Activated T-cell treated with anti-CD3 and anti-CD28 coated beads, Interleukin-2, amount 50 U/mL, for 24 hours (primary cell): ENCODE measurements at regions not wholly inside any gene's neighbourhood (a gene's known extent, or its start where the extent isn't known, plus 50 kb on each side); places are given as distances from the start of the nearest gene placed in this dataset.

Source experiments
- DNase-seq: peaks from one replicate; pipeline ENCODE4 v3.0.0-alpha.2; 2020
- H3K27ac Mint-ChIP-seq: 2 replicates; pipeline ENCODE4 v1.8.0; 2020; ENCODE audit warnings: mild to moderate bottlenecking, mixed read lengths
- H3K27me3 Mint-ChIP-seq: 2 replicates; pipeline ENCODE4 v1.8.0; 2020; ENCODE audit warnings: mixed read lengths
- H3K36me3 Mint-ChIP-seq: 2 replicates; pipeline ENCODE4 v1.8.0; 2020; ENCODE audit warnings: low read depth, mixed read lengths
- H3K4me1 Mint-ChIP-seq: 2 replicates; pipeline ENCODE4 v1.8.0; 2020; ENCODE audit warnings: low read depth, mixed read lengths
- H3K4me3 Mint-ChIP-seq: 2 replicates; pipeline ENCODE4 v1.8.0; 2020; ENCODE audit warnings: mild to moderate bottlenecking, moderate library complexity, mixed read lengths
- H3K9me3 Mint-ChIP-seq: 2 replicates; pipeline ENCODE4 v1.8.0; 2020; ENCODE audit warnings: mixed read lengths

GRCh38 chr13:50450279-50450678 lies 393.2 kb downstream of the DLEU7 start:
- no peak for DNase-seq
- H3K4me1 Mint-ChIP-seq: peaks cover 11% of the 10 kb centered on the region
- H3K27me3 Mint-ChIP-seq: no peaks in the 10 kb centered on the region
- no peaks in the 10 kb centered on the region for H3K36me3 Mint-ChIP-seq
- H3K27ac Mint-ChIP-seq: no peak overlapping the region
- H3K9me3 Mint-ChIP-seq: no peaks in the 10 kb centered on the region
- no peak overlapping the region for H3K4me3 Mint-ChIP-seq

- DNase-seq: no peak
- no peak overlapping the region for H3K27ac Mint-ChIP-seq
- H3K36me3 Mint-ChIP-seq: no peaks in the 10 kb centered on the region
- H3K4me1 Mint-ChIP-seq: peaks cover 11% of the 10 kb centered on the region
- H3K9me3 Mint-ChIP-seq: no peaks in the 10 kb centered on the region
- no peaks in the 10 kb centered on the region for H3K27me3 Mint-ChIP-seq
- no peak overlapping the region for H3K4me3 Mint-ChIP-seq
These were observed 391.9 kb downstream of the DLEU7 start for GRCh38 chr13:50451609-50452008.

GRCh38 chr13:50452028-50452427 lies 391.5 kb downstream of the DLEU7 start:
- DNase-seq: no peak
- no peaks in the 10 kb centered on the region for H3K27me3 Mint-ChIP-seq
- no peaks in the 10 kb centered on the region for H3K9me3 Mint-ChIP-seq
- no peak overlapping the region for H3K27ac Mint-ChIP-seq
- no peaks in the 10 kb centered on the region for H3K36me3 Mint-ChIP-seq
- H3K4me1 Mint-ChIP-seq: peaks cover 11% of the 10 kb centered on the region
- H3K4me3 Mint-ChIP-seq: no peak overlapping the region

GRCh38 chr13:50452756-50453155 lies 390.7 kb downstream of the DLEU7 start:
- H3K36me3 Mint-ChIP-seq: no peaks in the 10 kb centered on the region
- no peaks in the 10 kb centered on the region for H3K9me3 Mint-ChIP-seq
- no peak overlapping the region for H3K27ac Mint-ChIP-seq
- H3K27me3 Mint-ChIP-seq: no peaks in the 10 kb centered on the region
- H3K4me3 Mint-ChIP-seq: no peak overlapping the region
- DNase-seq: no peak
- H3K4me1 Mint-ChIP-seq: peaks cover 11% of the 10 kb centered on the region

GRCh38 chr13:50453188-50453587 lies 390.3 kb downstream of the DLEU7 start:
- Mint-ChIP-seq H3K27me3 (no peaks in the 10 kb centered on the region), H3K27ac (no peak overlapping the region), H3K9me3 (no peaks in the 10 kb centered on the region), H3K36me3 (no peaks in the 10 kb centered on the region), H3K4me1 (peaks cover 11% of the 10 kb centered on the region), H3K4me3 (no peak overlapping the region)
- DNase-seq: no peak

- no peaks in the 10 kb centered on the region for H3K9me3 Mint-ChIP-seq
- no peaks in the 10 kb centered on the region for H3K27me3 Mint-ChIP-seq
- no peak for DNase-seq
These were observed 387.4 kb downstream of the DLEU7 start for GRCh38 chr13:50456111-50456510.

GRCh38 chr13:50457415-50458393 lies 385.8 kb downstream of the DLEU7 start:
- no peak overlapping the region for H3K4me3 Mint-ChIP-seq
- DNase-seq: no peak
- no peaks in the 10 kb centered on the region for H3K9me3 Mint-ChIP-seq
- peaks cover 1% of the 10 kb centered on the region for H3K4me1 Mint-ChIP-seq
- H3K27ac Mint-ChIP-seq: no peak overlapping the region
- H3K27me3 Mint-ChIP-seq: no peaks in the 10 kb centered on the region
- H3K36me3 Mint-ChIP-seq: no peaks in the 10 kb centered on the region

More at GRCh38 chr13:50456111-50456510, 387.4 kb downstream of the DLEU7 start:
- H3K4me3 Mint-ChIP-seq: no peak overlapping the region
- H3K36me3 Mint-ChIP-seq: no peaks in the 10 kb centered on the region
- peaks cover 3% of the 10 kb centered on the region for H3K4me1 Mint-ChIP-seq
- H3K27ac Mint-ChIP-seq: no peak overlapping the region

- H3K4me1 Mint-ChIP-seq: peaks cover 1% of the 10 kb centered on the region
- H3K9me3 Mint-ChIP-seq: no peaks in the 10 kb centered on the region
- H3K36me3 Mint-ChIP-seq: no peaks in the 10 kb centered on the region
- DNase-seq: no peak
- no peak overlapping the region for H3K4me3 Mint-ChIP-seq
- no peaks in the 10 kb centered on the region for H3K27me3 Mint-ChIP-seq
- no peak overlapping the region for H3K27ac Mint-ChIP-seq
These were observed 384.4 kb downstream of the DLEU7 start for GRCh38 chr13:50459046-50459445.

GRCh38 chr13:50459658-50460057 lies 383.8 kb downstream of the DLEU7 start:
- Mint-ChIP-seq H3K4me1 (peaks cover 1% of the 10 kb centered on the region), H3K9me3 (no peaks in the 10 kb centered on the region), H3K4me3 (no peak overlapping the region), H3K27me3 (no peaks in the 10 kb centered on the region), H3K36me3 (no peaks in the 10 kb centered on the region), H3K27ac (no peak overlapping the region)
- DNase-seq: no peak

- DNase-seq: no peak
- Mint-ChIP-seq H3K36me3 (no peaks in the 10 kb centered on the region), H3K9me3 (no peaks in the 10 kb centered on the region)
These were observed 383.1 kb downstream of the DLEU7 start for GRCh38 chr13:50460358-50460757.

GRCh38 chr13:50461189-50461588 lies 382.3 kb downstream of the DLEU7 start:
- Mint-ChIP-seq H3K9me3 (no peaks in the 10 kb centered on the region), H3K27me3 (peaks cover 3% of the 10 kb centered on the region), H3K36me3 (no peaks in the 10 kb centered on the region), H3K4me1 (peaks cover 1% of the 10 kb centered on the region), H3K4me3 (no peak overlapping the region), H3K27ac (no peak overlapping the region)
- no peak for DNase-seq

More at GRCh38 chr13:50460358-50460757, 383.1 kb downstream of the DLEU7 start:
- Mint-ChIP-seq H3K27me3 (no peaks in the 10 kb centered on the region), H3K4me1 (peaks cover 1% of the 10 kb centered on the region), H3K27ac (no peak overlapping the region), H3K4me3 (no peak overlapping the region)

- Mint-ChIP-seq H3K27me3 (peaks cover 5% of the 10 kb centered on the region), H3K36me3 (no peaks in the 10 kb centered on the region), H3K4me1 (peaks cover 1% of the 10 kb centered on the region), H3K27ac (no peak overlapping the region), H3K9me3 (no peaks in the 10 kb centered on the region), H3K4me3 (no peak overlapping the region)
- no peak for DNase-seq
These were observed 379.8 kb downstream of the DLEU7 start for GRCh38 chr13:50463719-50464118.

- DNase-seq: no peak
- Mint-ChIP-seq H3K36me3 (no peaks in the 10 kb centered on the region), H3K4me3 (no peak overlapping the region), H3K27me3 (peaks cover 6% of the 10 kb centered on the region), H3K4me1 (peaks cover 1% of the 10 kb centered on the region), H3K27ac (no peak overlapping the region), H3K9me3 (no peaks in the 10 kb centered on the region)
These were observed 378.9 kb downstream of the DLEU7 start for GRCh38 chr13:50464349-50465251.

- Mint-ChIP-seq H3K27me3 (peaks cover 6% of the 10 kb centered on the region), H3K4me3 (no peak overlapping the region), H3K9me3 (no peaks in the 10 kb centered on the region), H3K4me1 (no peaks in the 10 kb centered on the region), H3K27ac (no peak overlapping the region), H3K36me3 (no peaks in the 10 kb centered on the region)
- DNase-seq: no peak
These were observed 377.0 kb downstream of the DLEU7 start for GRCh38 chr13:50466456-50466855.
